ENCODE measurements at regions not wholly inside any gene's neighbourhood (a gene's known extent, or its start where the extent isn't known, plus 50 kb on each side); places are given as distances from the start of the nearest gene placed in this dataset.

- no peak for DNase-seq
- no peaks in the 10 kb centered on the region for H3K36me3 ChIP-seq (ENCODE audit: low read depth, missing control alignments)
- H3K4me3 ChIP-seq: no peak overlapping the region
- no peak overlapping the region for H3K27ac ChIP-seq
- TF ChIP-seq CTCF (IDR thresholded peaks at IDR 0.05) (no peak), POLR2A (IDR thresholded peaks at IDR 0.05) (no peak)
- no peaks in the 10 kb centered on the region for H3K27me3 ChIP-seq
- no peaks in the 10 kb centered on the region for H3K9me3 ChIP-seq
- no peaks in the 10 kb centered on the region for H3K4me1 ChIP-seq
- intact Hi-C loops (cut with DNase I; ENCODE audit: low total_unique reads): no loop called here
- 84 to 89% methylated on average over 1 of the region's 1 CpG for WGBS, 2 donors
Measured at GRCh38 chr4:178712486-178712885, 1270.2 kb upstream of the AGA start.

- 84 to 88% methylated on average over 4 of the region's 4 CpGs for WGBS, 2 donors
- no peak for TF ChIP-seq POLR2A (IDR thresholded peaks at IDR 0.05)
- TF ChIP-seq CTCF (IDR thresholded peaks at IDR 0.05): no peak
- H3K4me3 ChIP-seq: no peak overlapping the region
- intact Hi-C loops (cut with DNase I; ENCODE audit: low total_unique reads): no loop called here
- H3K27ac ChIP-seq: no peak overlapping the region
- no peaks in the 10 kb centered on the region for H3K27me3 ChIP-seq
- no peaks in the 10 kb centered on the region for H3K36me3 ChIP-seq (ENCODE audit: low read depth, missing control alignments)
- no peaks in the 10 kb centered on the region for H3K4me1 ChIP-seq
- no peak for DNase-seq
- no peaks in the 10 kb centered on the region for H3K9me3 ChIP-seq
Measured at GRCh38 chr4:178738026-178738425, 1295.8 kb upstream of the AGA start.

GRCh38 chr4:178745203-178745602 lies 1303.0 kb upstream of the AGA start:
- Histone ChIP-seq H3K4me3 (no peak overlapping the region), H3K9me3 (no peaks in the 10 kb centered on the region), H3K36me3 (ENCODE audit: low read depth, missing control alignments) (no peaks in the 10 kb centered on the region), H3K27me3 (no peaks in the 10 kb centered on the region), H3K4me1 (no peaks in the 10 kb centered on the region), H3K27ac (no peak overlapping the region)
- intact Hi-C loops (cut with DNase I; ENCODE audit: low total_unique reads): no loop called here
- no peak for DNase-seq
- TF ChIP-seq CTCF (IDR thresholded peaks at IDR 0.05): no peak
- TF ChIP-seq POLR2A (IDR thresholded peaks at IDR 0.05): no peak
- WGBS, 2 donors: 89 to 97% methylated on average over 1 of the region's 1 CpG

GRCh38 chr4:178752954-178753525 lies 1310.8 kb upstream of the AGA start:
- no peaks in the 10 kb centered on the region for H3K9me3 ChIP-seq
- no peak overlapping the region for H3K27ac ChIP-seq
- H3K4me3 ChIP-seq: no peak overlapping the region
- no peaks in the 10 kb centered on the region for H3K27me3 ChIP-seq
- H3K4me1 ChIP-seq: no peaks in the 10 kb centered on the region
- intact Hi-C loops (cut with DNase I; ENCODE audit: low total_unique reads): no loop called here
- no peak for DNase-seq
- TF ChIP-seq CTCF (IDR thresholded peaks at IDR 0.05) (no peak), POLR2A (IDR thresholded peaks at IDR 0.05) (no peak)
- no peaks in the 10 kb centered on the region for H3K36me3 ChIP-seq (ENCODE audit: low read depth, missing control alignments)
- WGBS, 2 donors: 39 to 49% methylated on average over 2 of the region's 2 CpGs

- Histone ChIP-seq H3K4me3 (no peak overlapping the region), H3K9me3 (no peaks in the 10 kb centered on the region), H3K4me1 (no peaks in the 10 kb centered on the region), H3K36me3 (ENCODE audit: low read depth, missing control alignments) (no peaks in the 10 kb centered on the region), H3K27me3 (no peaks in the 10 kb centered on the region), H3K27ac (no peak overlapping the region)
- 75 to 80% methylated on average over 8 of the region's 8 CpGs for WGBS, 2 donors
- no peak for TF ChIP-seq CTCF (IDR thresholded peaks at IDR 0.05)
- no peak for TF ChIP-seq POLR2A (IDR thresholded peaks at IDR 0.05)
- intact Hi-C loops (cut with DNase I; ENCODE audit: low total_unique reads): no loop called here
- DNase-seq: no peak
Measured at GRCh38 chr4:178778496-178778895, 1336.3 kb upstream of the AGA start.
